DND-41 (cell line): ENCODE measurements at regions not wholly inside any gene's neighbourhood (a gene's known extent, or its start where the extent isn't known, plus 50 kb on each side); places are given as distances from the start of the nearest gene placed in this dataset.

Source experiments
- ATAC-seq: fragments of 200-7000 bp; cut with Tn5 transposase; 3 replicates; pipeline ENCODE4 v1.9.1; 2021; ENCODE audit warnings: low read depth; ENCODE audit not compliant: insufficient read depth
- DNase-seq: peaks from one replicate; pipeline ENCODE4 v3.0.0-alpha.2; 2020
- H2AFZ ChIP-seq: 2 replicates; pipeline ENCODE4 v1.6.0; 2012; ENCODE audit warnings: low read depth, low read length
- H3K27ac ChIP-seq: 2 replicates; pipeline ENCODE4 v1.5.1; 2012; ENCODE audit warnings: low read length, inconsistent platforms
- H3K27me3 ChIP-seq: fragments of 200-600 bp; sonication (generic); 2 replicates; pipeline ENCODE4 v1.6.0; 2012; ENCODE audit warnings: low read length, mild to moderate bottlenecking, inconsistent platforms; ENCODE audit not compliant: insufficient read depth, poor library complexity
- H3K36me3 ChIP-seq: 2 replicates; pipeline ENCODE4 v1.5.1; 2012; ENCODE audit warnings: low read length, inconsistent platforms; ENCODE audit not compliant: insufficient read depth
- H3K4me1 ChIP-seq: 2 replicates; pipeline ENCODE4 v1.5.1; 2012; ENCODE audit warnings: mild to moderate bottlenecking, low read length; ENCODE audit not compliant: insufficient read depth
- H3K4me2 ChIP-seq: 2 replicates; pipeline ENCODE4 v1.6.0; 2012; ENCODE audit warnings: mild to moderate bottlenecking, moderate library complexity, low read length, inconsistent platforms; ENCODE audit not compliant: insufficient read depth
- H3K4me3 ChIP-seq, 2 experiments: fragments of 200-600 bp in 1 of 2; shearing (Covaris generic) in 1 of 2; 2 replicates each; pipeline ENCODE4 v1.5.1; 2012 to 2016; ENCODE audit warnings: inconsistent platforms in 2 of 2, low read length in 2 of 2, mild to moderate bottlenecking in 2 of 2, low read depth in 1 of 2, moderate library complexity in 1 of 2
- H3K79me2 ChIP-seq: 2 replicates; pipeline ENCODE4 v1.6.0; 2012; ENCODE audit warnings: low read length, inconsistent platforms; ENCODE audit not compliant: insufficient read depth
- H3K9ac ChIP-seq: 2 replicates; pipeline ENCODE4 v1.6.0; 2012; ENCODE audit warnings: low read depth, mild to moderate bottlenecking, inconsistent platforms, low read length, moderate library complexity
- H3K9me3 ChIP-seq: 2 replicates; pipeline ENCODE4 v1.5.1; 2012; ENCODE audit warnings: low read length, moderate library complexity, mild to moderate bottlenecking, inconsistent platforms; ENCODE audit not compliant: insufficient read depth, severe bottlenecking
- H4K20me1 ChIP-seq: 2 replicates; pipeline ENCODE4 v1.6.0; 2012; ENCODE audit warnings: low read length; ENCODE audit not compliant: insufficient read depth
- EZH2 ChIP-seq: IDR thresholded peaks from 3 replicates; pipeline ENCODE4 v1.6.1; 2012; ENCODE audit warnings: borderline replicate concordance, low read depth, mild to moderate bottlenecking, moderate library complexity, low read length, inconsistent platforms; ENCODE audit not compliant: severe bottlenecking
- TF ChIP-seq, protein P1 (sequence below): IDR thresholded peaks from 2 replicates; pipeline ENCODE4 v1.5.1; 2012; ENCODE audit warnings: borderline replicate concordance, low read length, moderate library complexity, mild to moderate bottlenecking; ENCODE audit not compliant: poor library complexity, severe bottlenecking; ENCODE audit errors: extremely low read depth

DNA sequence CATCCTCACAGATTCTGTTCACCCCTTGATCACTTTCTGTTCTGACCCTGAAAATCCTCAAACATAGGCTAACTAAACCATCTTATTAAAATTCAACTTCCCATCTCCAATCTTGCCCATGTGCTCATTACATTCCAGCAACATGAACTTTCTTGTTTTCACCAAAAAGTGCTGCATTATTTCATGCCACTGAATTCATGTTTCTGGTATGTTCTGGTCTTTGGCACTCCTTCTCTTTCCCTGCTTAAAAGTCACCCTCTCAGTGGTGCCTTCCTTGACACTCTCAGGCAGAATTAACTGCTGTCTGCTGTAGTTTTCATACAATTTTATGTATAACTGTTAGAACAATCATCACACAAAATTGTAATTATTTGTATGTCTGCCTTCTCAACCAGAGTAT, 247.7 kb upstream of the RBMS1 start:
- Histone ChIP-seq H3K4me1 (no peaks in the 10 kb centered on the region), H2AFZ (no peak overlapping the region), H3K9ac (no peak overlapping the region), H3K4me2 (no peak overlapping the region), H3K4me3 (no peak overlapping the region), H3K36me3 (no peaks in the 10 kb centered on the region), H4K20me1 (no peaks in the 10 kb centered on the region), H3K9me3 (no peaks in the 10 kb centered on the region), H3K27ac (no peak overlapping the region), H3K79me2 (no peaks in the 10 kb centered on the region), H3K27me3 (no peaks in the 10 kb centered on the region)
- no peak for ATAC-seq
- TF ChIP-seq EZH2: no peak
- TF ChIP-seq, protein P1, sequence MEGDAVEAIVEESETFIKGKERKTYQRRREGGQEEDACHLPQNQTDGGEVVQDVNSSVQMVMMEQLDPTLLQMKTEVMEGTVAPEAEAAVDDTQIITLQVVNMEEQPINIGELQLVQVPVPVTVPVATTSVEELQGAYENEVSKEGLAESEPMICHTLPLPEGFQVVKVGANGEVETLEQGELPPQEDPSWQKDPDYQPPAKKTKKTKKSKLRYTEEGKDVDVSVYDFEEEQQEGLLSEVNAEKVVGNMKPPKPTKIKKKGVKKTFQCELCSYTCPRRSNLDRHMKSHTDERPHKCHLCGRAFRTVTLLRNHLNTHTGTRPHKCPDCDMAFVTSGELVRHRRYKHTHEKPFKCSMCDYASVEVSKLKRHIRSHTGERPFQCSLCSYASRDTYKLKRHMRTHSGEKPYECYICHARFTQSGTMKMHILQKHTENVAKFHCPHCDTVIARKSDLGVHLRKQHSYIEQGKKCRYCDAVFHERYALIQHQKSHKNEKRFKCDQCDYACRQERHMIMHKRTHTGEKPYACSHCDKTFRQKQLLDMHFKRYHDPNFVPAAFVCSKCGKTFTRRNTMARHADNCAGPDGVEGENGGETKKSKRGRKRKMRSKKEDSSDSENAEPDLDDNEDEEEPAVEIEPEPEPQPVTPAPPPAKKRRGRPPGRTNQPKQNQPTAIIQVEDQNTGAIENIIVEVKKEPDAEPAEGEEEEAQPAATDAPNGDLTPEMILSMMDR: no peak
- DNase-seq: no peak

DNA sequence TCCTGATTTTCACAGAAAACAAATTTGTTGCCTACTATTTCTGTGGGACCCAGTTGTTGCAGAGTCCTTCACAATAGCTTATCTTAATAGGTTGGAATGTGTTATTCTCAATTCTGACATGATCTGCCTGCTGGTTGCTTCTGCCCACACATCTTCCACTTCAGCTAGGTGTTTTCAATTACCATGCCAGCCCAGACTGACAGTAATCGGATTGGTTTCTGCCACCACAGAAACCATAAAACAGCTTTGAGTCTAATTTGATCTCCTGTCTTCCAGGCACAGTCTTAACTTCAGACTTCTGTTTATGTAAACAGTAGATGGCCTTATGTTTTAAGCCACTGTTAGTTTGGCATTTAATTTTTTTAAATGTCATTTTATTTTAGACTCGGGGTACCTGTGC, 248.2 kb upstream of the RBMS1 start:
- Histone ChIP-seq H3K4me3 (no peak overlapping the region), H3K4me1 (no peaks in the 10 kb centered on the region), H3K36me3 (no peaks in the 10 kb centered on the region), H3K4me2 (no peak overlapping the region), H3K9me3 (no peaks in the 10 kb centered on the region), H3K9ac (no peak overlapping the region), H2AFZ (no peak overlapping the region), H3K79me2 (no peaks in the 10 kb centered on the region), H3K27me3 (no peaks in the 10 kb centered on the region), H3K27ac (no peak overlapping the region), H4K20me1 (no peaks in the 10 kb centered on the region)
- DNase-seq (no peak), ATAC-seq (peak; percentile 52; the same call in 1 of the 3 replicates)
- no peak for TF ChIP-seq EZH2
- TF ChIP-seq, protein P1: no peak

DNA sequence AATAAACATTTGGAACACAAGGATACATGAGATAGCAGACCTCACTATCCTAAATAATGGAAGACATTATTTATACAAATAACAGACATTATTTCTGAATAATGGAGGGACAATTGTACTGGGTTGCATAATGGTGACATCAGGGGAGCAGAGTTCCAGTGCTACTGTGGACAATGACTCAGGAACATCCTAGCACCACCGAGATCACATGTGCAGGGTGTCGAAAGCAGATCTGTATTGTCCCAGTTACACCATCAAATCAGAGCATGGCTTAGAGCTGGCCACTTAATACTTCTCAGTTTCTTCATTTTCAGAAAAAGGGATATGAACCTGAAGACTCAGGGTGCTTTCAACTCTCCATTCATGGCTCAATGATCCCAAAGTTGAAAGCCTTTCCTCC, 249.1 kb upstream of the RBMS1 start:
- Histone ChIP-seq H3K9ac (no peak overlapping the region), H3K4me2 (no peak overlapping the region), H2AFZ (no peak overlapping the region), H3K27me3 (no peaks in the 10 kb centered on the region), H3K9me3 (no peaks in the 10 kb centered on the region), H3K27ac (no peak overlapping the region), H4K20me1 (no peaks in the 10 kb centered on the region), H3K79me2 (no peaks in the 10 kb centered on the region), H3K36me3 (no peaks in the 10 kb centered on the region), H3K4me1 (peaks cover 3% of the 10 kb centered on the region; the same call in 1 of the 2 replicates), H3K4me3 (no peak overlapping the region)
- no peak for TF ChIP-seq EZH2
- TF ChIP-seq, protein P1: no peak
- DNase-seq (no peak), ATAC-seq (no peak)
